HG03354 (cell line): ENCODE measurements at regions not wholly inside any gene's neighbourhood (a gene's known extent, or its start where the extent isn't known, plus 50 kb on each side); places are given as distances from the start of the nearest gene placed in this dataset.

Experiments
- ATAC-seq: cut with Tn5 transposase; IDR thresholded peaks from one replicate; pipeline ENCODE4 v1.9.1; 2021; ENCODE audit warnings: mild to moderate bottlenecking; ENCODE audit not compliant: unreplicated experiment, poor library complexity, severe bottlenecking

- peak; percentile 43 for ATAC-seq
Measured at GRCh38 chr18:59848002-59848401, 51.8 kb upstream of the PMAIP1 start.

- ATAC-seq = peak; percentile 24
Measured at GRCh38 chr18:59847491-59847846, 52.3 kb upstream of the PMAIP1 start.

DNA sequence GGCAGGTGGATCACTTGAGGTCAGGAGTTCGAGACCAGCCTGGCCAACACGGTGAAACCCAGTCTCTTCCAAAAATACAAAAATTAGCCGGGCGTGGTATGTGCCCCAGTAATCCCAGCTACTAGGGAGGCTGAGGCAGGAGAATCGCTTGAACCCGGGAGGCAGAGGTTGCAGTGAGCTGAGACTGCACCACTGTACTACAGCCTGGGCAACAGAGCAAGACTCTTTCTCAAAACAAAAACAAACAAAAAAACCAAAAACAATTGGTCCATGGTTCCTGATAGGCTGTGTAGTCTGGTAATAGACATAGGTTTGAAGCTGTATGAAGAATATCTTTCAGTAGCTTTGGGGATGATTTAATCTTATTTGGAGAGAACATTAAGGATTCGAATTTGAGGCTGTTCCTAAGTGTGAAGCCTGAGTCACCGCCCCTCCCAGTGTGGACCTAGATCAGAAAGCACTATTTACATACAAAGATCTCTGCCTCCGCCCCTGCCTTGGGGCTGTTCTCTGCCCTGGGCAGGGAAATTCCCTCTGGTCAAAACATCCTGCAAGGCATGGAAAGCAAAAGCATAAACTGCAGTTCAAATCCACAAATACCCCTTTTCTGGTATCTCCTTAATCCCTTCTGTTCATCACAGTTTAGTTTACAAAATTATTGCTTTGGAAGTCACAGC lies 52.8 kb upstream of the PMAIP1 start:
- peak; percentile 92 for ATAC-seq

DNA sequence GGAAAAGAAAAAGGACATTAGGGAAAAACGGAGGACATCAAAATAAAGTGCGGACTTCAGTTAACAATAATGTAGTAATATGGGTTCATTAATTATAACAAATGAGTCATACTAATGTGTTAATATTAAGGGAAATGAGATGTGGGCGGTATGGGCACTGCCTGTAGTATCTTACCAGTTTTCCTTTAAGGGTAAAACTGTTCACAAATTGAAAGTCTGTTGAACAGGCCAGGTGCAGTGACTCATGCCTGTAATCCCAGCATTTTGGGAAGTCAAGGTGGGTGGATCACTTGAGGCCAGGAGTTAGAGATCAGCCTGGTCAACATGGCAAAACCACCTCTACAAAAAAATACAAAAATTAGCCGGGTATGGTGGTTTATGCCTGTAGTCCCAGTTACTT lies 56.8 kb upstream of the PMAIP1 start:
- no peak for ATAC-seq

DNA sequence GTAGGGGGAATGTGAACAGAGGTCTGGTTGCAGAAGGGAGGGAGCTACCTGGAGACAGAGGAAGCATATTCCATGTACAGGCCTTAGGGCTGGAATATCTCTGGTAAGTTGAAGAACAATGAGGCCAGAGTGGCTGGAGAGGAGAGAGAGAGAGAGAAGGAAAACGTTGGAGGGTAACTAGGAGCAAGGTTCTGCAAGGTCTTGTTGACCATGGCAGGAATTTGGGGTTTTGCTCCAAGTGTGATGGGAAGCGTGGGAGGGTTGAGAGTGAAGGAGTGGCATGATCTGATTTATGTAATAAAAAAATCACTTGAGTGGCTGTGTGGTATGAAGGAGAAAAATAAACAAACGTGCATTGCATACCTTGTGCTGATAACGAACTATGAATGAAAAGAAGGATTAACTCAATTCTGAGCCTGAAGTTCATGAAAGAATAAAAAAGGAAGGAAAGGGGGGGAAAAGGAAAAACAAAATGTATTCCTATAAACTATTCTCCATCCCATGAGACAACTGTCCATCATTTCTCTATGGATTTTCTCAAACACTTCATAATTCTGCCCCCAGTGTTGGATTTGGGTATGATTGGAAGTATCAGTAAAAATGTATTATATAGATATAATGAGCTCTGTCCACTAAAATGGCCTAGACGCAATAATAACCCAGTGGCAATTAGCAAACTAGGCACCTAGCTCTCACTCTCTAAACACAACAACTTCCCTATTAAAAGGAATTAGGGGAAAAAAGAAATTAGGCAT lies 59.7 kb upstream of the PMAIP1 start:
- no peak for ATAC-seq

- ATAC-seq = no peak
Measured at GRCh38 chr18:59839246-59839645, 60.5 kb upstream of the PMAIP1 start.

GRCh38 chr18:59837586-59837985 lies 62.2 kb upstream of the PMAIP1 start:
- peak; percentile 68 for ATAC-seq

- ATAC-seq = no peak
Measured at GRCh38 chr18:59835605-59836379, 64.0 kb upstream of the PMAIP1 start.

- peak; percentile 50 for ATAC-seq
Measured at GRCh38 chr18:59834267-59834666, 65.5 kb upstream of the PMAIP1 start.

GRCh38 chr18:59833785-59834184 lies 66.0 kb upstream of the PMAIP1 start:
- ATAC-seq = peak; percentile 78

DNA sequence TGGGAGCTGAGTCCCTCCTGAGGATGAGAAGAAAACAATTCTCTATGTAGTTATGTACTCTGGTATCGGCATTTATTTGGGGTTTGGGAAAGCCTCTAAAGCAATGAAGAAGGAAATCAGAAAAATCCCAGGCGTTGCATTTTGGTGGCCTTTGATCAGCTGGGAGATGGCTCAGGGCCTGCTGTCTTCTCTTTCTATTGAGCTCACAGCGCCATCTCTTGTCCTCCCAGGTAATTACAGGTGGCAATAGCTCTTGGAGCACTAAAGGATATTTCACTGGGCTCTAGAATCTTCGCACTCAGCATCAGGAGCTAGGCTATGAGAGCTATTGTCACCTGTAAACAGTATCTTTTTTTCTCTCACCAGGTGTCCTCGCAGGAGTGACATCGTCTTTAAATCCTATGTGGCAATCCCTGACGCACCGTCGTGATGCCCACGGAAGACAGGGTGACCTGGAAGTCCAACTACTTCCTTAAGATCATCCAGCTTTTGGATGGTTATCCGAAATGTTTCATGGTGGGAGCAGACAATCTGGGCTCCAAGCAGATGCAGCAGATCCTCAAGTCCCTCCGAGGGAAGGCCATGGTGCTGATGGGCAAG lies 76.1 kb upstream of the PMAIP1 start:
- peak; percentile 80 for ATAC-seq

DNA sequence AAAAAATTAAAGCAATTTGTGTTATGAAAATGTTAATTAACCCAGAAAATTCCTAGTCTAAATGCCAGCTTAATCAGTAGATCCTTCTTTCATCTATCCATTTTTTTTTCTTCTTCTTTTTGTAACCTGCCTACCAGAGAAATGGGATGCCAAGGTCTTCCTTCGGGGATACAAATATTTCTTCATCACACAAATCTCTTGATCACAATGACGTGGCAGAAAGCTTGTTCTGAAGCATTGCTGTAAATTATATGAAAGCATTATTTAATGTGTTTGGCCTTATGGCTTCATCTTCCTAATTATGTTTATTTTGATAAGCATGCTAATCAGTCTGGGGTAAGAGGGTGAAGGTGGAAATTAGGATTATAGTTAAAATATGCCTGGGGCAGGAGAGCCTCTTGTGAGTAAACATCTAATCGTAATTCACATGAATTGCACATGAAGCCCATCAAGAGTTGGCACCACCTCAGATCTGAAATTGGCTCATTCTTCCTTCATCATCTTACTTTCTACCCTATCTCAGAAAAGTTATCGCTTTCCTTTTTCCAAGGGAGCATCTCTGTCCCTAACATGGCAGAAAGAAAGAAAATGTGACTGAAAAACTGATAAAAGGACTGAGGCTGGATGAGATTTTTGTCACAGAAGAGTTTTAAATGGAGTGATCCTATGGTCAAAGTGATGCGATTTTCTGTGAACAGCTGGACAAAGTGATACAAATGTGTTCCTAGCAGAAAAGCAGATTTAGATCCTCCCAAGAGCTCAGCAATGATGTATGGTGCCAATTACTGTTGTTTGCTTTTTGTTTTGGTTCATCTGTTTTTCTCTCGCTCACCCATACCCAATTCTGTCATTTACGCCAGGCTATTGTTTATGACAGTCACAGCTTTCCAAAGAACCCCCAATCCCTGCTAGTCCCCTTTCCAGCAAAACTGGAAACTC lies 76.9 kb upstream of the PMAIP1 start:
- ATAC-seq = no peak

DNA sequence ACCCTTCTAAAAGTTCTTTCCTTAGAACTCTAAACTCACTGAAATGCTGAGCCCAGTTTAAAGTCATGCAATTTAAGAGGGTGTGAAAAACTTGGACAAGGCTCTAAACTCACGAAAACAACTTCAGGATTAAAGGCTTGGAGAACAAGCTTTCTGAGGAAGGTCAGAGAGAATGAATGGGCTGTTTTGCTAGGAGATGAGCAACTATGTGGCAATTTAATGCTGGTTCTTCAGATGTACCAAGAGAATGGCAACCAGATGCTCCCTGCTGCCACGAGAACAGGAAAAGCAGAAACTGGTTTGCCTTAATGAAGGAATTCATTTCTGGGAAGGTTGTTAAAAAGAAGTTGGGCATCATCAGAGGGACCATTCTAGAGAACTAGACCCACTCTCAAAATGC lies 77.8 kb upstream of the PMAIP1 start:
- ATAC-seq = no peak

DNA sequence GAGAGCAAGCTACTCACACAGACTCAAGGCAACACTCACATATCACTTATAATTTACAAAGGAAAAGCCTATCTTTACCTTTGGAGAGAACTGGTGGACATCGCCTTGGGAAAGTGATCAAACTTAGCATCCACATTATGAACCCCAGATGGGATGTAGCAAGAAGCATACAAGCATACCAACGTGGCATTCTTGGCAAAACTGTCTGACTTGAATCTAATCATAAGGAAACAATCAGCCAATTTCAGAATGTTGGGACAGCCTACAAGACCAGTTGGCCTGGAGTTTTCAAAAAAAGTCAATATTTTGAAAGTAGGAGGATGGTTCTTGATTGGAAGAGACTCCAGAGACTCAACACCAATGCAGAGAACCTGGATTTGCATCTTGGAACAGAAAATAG lies 79.1 kb upstream of the PMAIP1 start:
- no peak for ATAC-seq

DNA sequence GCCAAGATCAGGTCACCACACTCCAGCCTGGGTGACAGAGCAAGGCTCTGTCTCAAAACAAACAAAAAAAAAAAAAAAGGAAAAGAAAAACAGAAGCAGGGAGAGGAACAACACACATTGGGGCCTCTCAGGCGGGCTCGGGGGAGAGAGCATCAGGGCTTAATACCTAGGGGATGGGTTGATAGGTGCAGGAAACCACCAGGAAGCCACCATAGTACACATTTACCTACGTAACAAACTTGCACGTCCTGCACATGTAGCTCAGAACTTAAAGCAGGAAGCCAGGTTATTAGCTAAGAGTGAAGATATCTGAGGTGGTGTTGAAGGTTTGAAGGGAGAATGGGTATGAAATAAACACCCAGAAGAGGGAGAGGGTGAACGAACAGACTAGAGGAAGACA lies 81.0 kb upstream of the PMAIP1 start:
- no peak for ATAC-seq

GRCh38 chr18:59814891-59815290 lies 84.9 kb upstream of the PMAIP1 start:
- no peak for ATAC-seq

DNA sequence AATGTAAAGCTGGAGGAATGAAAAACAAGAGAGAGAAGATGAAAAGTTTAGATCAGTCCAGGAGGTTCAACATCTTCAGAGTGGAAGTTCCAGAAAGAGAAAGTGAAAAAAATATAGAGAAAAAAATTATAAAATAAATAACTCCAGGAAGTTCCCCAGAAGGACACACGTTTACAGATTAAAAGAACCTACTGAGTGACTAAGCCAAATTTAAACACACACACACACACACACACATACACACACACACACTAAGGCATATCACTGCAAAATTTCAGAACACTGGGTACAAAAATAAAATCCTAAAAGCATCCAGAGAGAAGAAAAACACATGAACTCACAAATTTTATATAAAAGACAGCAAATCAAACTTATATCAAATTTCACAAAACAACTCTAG lies 85.9 kb upstream of the PMAIP1 start:
- no peak for ATAC-seq

DNA sequence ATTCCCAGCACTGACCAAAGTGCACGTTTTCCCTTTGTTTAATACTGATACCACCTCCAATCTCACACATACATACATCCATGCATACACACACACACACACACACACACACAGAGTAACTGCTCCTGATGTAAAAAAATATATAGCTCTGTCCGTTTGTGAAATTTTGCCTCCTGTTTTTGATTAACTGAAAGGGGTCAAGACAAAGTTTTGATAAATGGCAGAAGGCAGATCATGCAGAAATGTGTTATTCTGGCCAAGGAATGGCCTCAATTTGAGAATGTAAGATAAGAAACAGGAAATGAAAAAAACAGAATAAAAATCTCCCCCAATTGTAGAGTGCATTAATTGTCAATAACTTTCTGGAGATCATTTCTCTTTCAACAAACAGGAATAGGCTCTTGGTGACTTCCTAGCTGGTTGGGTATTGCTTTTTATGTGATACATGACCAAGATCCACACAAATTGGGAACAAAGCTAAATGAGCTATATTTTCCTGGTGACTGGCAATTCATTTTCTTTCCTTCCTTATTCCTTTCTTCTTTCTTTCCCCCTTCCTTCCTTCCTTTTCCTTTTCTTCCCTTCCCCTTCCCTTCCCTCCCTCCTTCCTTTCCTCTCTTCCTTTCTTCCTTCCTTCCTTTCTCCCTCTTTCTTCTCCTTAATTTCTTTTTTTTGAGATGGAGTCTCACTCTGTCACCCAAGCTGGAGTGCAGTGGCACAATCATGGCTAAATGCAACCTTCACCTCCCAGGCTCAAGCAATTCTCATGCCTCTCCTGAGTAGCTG lies 88.9 kb upstream of the PMAIP1 start:
- ATAC-seq = no peak

DNA sequence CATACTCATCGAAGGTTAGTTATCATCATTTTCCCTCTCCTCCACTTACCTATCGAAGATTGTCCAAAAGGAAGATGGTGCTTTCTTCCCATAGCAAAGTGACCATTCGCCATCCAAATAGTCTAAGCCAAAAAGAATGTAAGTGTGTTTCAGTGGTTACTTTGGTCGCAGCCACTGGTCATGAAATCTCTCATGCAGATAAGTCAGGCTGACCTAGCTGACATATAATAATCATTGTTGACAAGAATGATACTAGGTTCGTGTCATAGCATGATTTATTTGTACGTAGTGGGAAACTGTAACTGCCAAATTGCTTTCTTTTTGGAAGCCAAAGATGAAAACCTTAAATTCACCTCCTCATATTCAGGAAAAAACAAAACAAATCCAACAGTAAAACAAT lies 89.6 kb upstream of the PMAIP1 start:
- peak; percentile 64 for ATAC-seq
